ENCODE measurements at regions not wholly inside any gene's neighbourhood (a gene's known extent, or its start where the extent isn't known, plus 50 kb on each side); places are given as distances from the start of the nearest gene placed in this dataset.
"Not testable (repeated sequence)": the region's sequence is repeated elsewhere in the genome, so short reads cannot be mapped to it uniquely, and the experiment has no call there.

GRCh38 chr5:83409776-83410175 lies 61.8 kb upstream of the VCAN start:
- not testable (repeated sequence) for TF ChIP-seq CTCF, POLR2A (IDR thresholded peaks at IDR 0.05)

Measured in upper lobe of left lung (tissue), 4 donors.